Heart left ventricle (tissue), 16 donors: ENCODE measurements at regions not wholly inside any gene's neighbourhood (a gene's known extent, or its start where the extent isn't known, plus 50 kb on each side); places are given as distances from the start of the nearest gene placed in this dataset.

ENCODE experiments used
- ATAC-seq, 4 donors: fragments of 200-7000 bp; cut with Tn5 transposase; one replicate each; pipeline ENCODE4 v1.9.1; 2020 to 2022; ENCODE audit warnings: moderate library complexity in 4 of 4, mild to moderate bottlenecking in 3 of 4, moderate number of reproducible peaks in 1 of 4
- DNase-seq, 5 donors: peaks; one replicate each; pipeline ENCODE4 v3.0.0-alpha.2; 2020
- H3K27ac ChIP-seq, 12 donors: fragments of 200-600 bp; sonication (generic) in 4 of 12; one replicate each; pipeline versions ENCODE4 v1.5.0 to v1.8.0; 2016 to 2022; ENCODE audit warnings: mild to moderate bottlenecking in 2 of 12
- H3K27me3 ChIP-seq, 9 donors: fragments of 200-600 bp; sonication (generic) in 2 of 9; one replicate each; pipeline versions ENCODE4 v1.5.1 to v1.8.0; 2016 to 2022; ENCODE audit warnings: mild to moderate bottlenecking in 3 of 9
- H3K36me3 ChIP-seq, 9 donors: fragments of 200-600 bp; sonication (generic) in 2 of 9; one replicate each; pipeline versions ENCODE4 v1.5.0 to v1.8.0; 2018 to 2022; ENCODE audit warnings: mild to moderate bottlenecking in 2 of 9
- H3K4me1 ChIP-seq, 12 donors: fragments of 200-600 bp; sonication (generic) in 4 of 12; one replicate each; pipeline versions ENCODE4 v1.5.0 to v1.8.0; 2016 to 2022; ENCODE audit warnings: mild to moderate bottlenecking in 3 of 12
- H3K4me3 ChIP-seq, 12 donors: fragments of 200-600 bp; sonication (generic) in 4 of 12; one replicate each; pipeline versions ENCODE4 v1.5.0 to v1.8.0; 2017 to 2022; ENCODE audit warnings: mild to moderate bottlenecking in 9 of 12, moderate library complexity in 4 of 12
- H3K9me3 ChIP-seq, 12 donors: fragments of 200-600 bp; sonication (generic) in 4 of 12; one replicate each; pipeline versions ENCODE4 v1.5.0 to v1.8.0; 2016 to 2022; ENCODE audit warnings: mild to moderate bottlenecking in 1 of 12
- CTCF ChIP-seq, 12 donors: fragments of 200-600 bp; sonication (generic) in 4 of 12; IDR thresholded peaks; one replicate each; pipeline versions ENCODE4 v1.5.0 to v1.8.0; 2018 to 2022; ENCODE audit warnings: antibody characterized with exemption in 12 of 12, mild to moderate bottlenecking in 5 of 12
- POLR2A ChIP-seq, 2 donors: fragments of 450-650 bp; IDR thresholded peaks; one replicate each; pipeline ENCODE4 v1.6.1; 2017; ENCODE audit warnings: antibody characterized with exemption in 2 of 2, mild to moderate bottlenecking in 2 of 2, moderate library complexity in 2 of 2
- WGBS, 4 donors: extraction: QIAGEN DNeasy Blood & Tissue Kit in 2 of 4; methylation state at CpG; one replicate each; pipeline versions ENCODE4 v1.1.5 to v1.1.7; 2013 to 2018; 5-methylcytosine and 5-hydroxymethylcytosine counted together
- intact Hi-C, 10 donors: fragments of 100-400 bp; cut with DNase I; formaldehyde crosslinking; loops; one replicate each; pipeline versions ENCODE4 v1.11.1 to v1.14.2; 2022
- donor health status: ischemic (EF 13 %, LVEDD 7.1; RV severe dilation, severe dysfunction).
- donor health status: healthy with polysubstance abuse.
- donor health status: DM: no; HTN: yes; CAD: no.
- donor health status: DM: no; HTN: no; CAD: no.
- donor health status: ischemic (EF 25% LVEDD 6.9; RV normal size, moderate dysfunction).
- donor health status: ischemic (EF 25% LVEDD 5.7; RV mildly dilated, moderate dysfunction).
- donor health status: healthy.
- donor health status: DM: yes; HTN: yes; CAD: no.
- donor health status: ischemic (EF 35%, LVEDD 5.7; RV mildly dilated, moderate dysfunction).
- donor health status: nonischemic (EF 11% LVEDD 7.7; RV severe dilation, severe dysfunction).
- donor health status: DM: yes; HTN: yes; CAD: no.
- donor health status: PGD.
- donor health status: ischemic (EF 29% LVEDD 5.4; RV normal size, mild dysfunction).
- donor health status: nonischemic (EF 23%, LVEDD 6.1; RV moderate dilation, normal function).

GRCh38 chr3:145124900-145125678 is 1035.9 kb downstream of the PLOD2 start:
- 90 to 96% (median 92%) methylated on average over 4 of the region's 4 CpGs for WGBS, 4 donors
- no peaks in the 10 kb centered on the region for H3K4me1 ChIP-seq
- no peaks in the 10 kb centered on the region for H3K9me3 ChIP-seq
- intact Hi-C loops = no loop called here
- H3K27me3 ChIP-seq = no peaks in the 10 kb centered on the region
- DNase-seq (no peak), ATAC-seq (no peak)
- no peaks in the 10 kb centered on the region for H3K36me3 ChIP-seq
- no peak overlapping the region for H3K27ac ChIP-seq
- no peak overlapping the region for H3K4me3 ChIP-seq
- TF ChIP-seq POLR2A (IDR thresholded peaks at IDR 0.05) (no peak), CTCF (IDR thresholded peaks at IDR 0.05) (no peak)

- no peaks in the 10 kb centered on the region for H3K36me3 ChIP-seq
- DNase-seq = no peak
- no peak overlapping the region for H3K27ac ChIP-seq
- no peaks in the 10 kb centered on the region for H3K27me3 ChIP-seq
- no peak overlapping the region for H3K4me3 ChIP-seq
- TF ChIP-seq CTCF (IDR thresholded peaks at IDR 0.05) (no peak), POLR2A (IDR thresholded peaks at IDR 0.05) (no peak)
- 86 to 90% (median 88%) methylated on average over 2 of the region's 2 CpGs for WGBS, 4 donors
- no peak for ATAC-seq
- no peaks in the 10 kb centered on the region for H3K9me3 ChIP-seq
- H3K4me1 ChIP-seq = no peaks in the 10 kb centered on the region
- intact Hi-C loops = no loop called here
These were observed 1027.7 kb downstream of the PLOD2 start for GRCh38 chr3:145133281-145133680.

GRCh38 chr3:145134738-145135137 is 1026.2 kb downstream of the PLOD2 start:
- no peaks in the 10 kb centered on the region for H3K27me3 ChIP-seq
- intact Hi-C loops = no loop called here
- no peak overlapping the region for H3K4me3 ChIP-seq
- WGBS, 4 donors = 78 to 94% (median 87%) methylated on average over 2 of the region's 2 CpGs
- DNase-seq (no peak), ATAC-seq (no peak)
- H3K36me3 ChIP-seq = no peaks in the 10 kb centered on the region
- no peak overlapping the region for H3K27ac ChIP-seq
- no peaks in the 10 kb centered on the region for H3K4me1 ChIP-seq
- no peaks in the 10 kb centered on the region for H3K9me3 ChIP-seq
- TF ChIP-seq CTCF (IDR thresholded peaks at IDR 0.05) (no peak), POLR2A (IDR thresholded peaks at IDR 0.05) (no peak)

- DNase-seq (no peak), ATAC-seq (no peak)
- WGBS, 4 donors = 75 to 79% (median 76%) methylated on average over 3 of the region's 3 CpGs
- no peak overlapping the region for H3K27ac ChIP-seq
- no peak for TF ChIP-seq CTCF (IDR thresholded peaks at IDR 0.05)
- no peak for TF ChIP-seq POLR2A (IDR thresholded peaks at IDR 0.05)
- intact Hi-C loops = no loop called here
- peaks cover 0 to 4% (median 0%) of the 10 kb centered on the region in 12 donors for H3K9me3 ChIP-seq
- no peaks in the 10 kb centered on the region for H3K4me1 ChIP-seq
- no peak overlapping the region for H3K4me3 ChIP-seq
- H3K27me3 ChIP-seq = no peaks in the 10 kb centered on the region
- no peaks in the 10 kb centered on the region for H3K36me3 ChIP-seq
These were observed 1016.6 kb downstream of the PLOD2 start for GRCh38 chr3:145144361-145144760.
